ENCODE measurements at regions not wholly inside any gene's neighbourhood (a gene's known extent, or its start where the extent isn't known, plus 50 kb on each side); places are given as distances from the start of the nearest gene placed in this dataset.
A peak's percentile ranks its signal among the peaks of the same experiment; 100 is the strongest.

DNA sequence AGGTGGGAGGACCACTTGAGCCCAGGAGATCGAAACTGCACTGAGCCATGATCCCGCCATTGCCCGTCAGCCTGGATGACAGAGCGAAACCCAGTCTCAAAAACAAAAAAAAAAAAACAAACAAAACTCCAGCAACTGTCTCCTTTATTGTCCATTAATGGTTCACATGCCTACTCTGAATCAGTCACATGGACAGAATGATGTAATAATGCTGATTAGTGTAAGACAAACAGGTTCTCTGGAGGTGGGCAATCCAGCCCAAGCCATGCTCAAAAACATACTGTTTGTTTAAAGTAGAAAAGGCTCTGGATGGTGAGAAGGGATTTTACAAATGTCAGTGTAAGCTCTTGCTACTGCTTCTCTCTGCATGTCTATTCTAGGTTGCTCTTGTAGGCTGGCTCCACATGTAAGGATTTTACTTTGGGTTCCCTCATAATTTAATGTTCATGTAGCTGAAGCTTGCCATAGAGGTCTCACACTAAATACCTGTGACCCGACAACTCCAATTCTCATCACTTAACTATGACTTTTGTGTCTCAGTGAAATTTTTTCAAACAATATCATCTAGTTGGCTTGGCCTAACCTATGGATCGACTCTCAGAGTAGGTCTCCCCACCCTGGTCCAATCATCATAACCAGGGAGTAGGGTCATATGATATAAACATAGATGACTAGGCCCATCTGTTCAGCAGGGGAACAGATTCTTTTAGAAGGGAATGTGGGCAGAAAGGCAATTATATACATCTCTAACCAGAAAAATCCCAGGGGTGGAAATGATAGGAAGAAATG lies 83.9 kb upstream of the SLC39A10 start:
- intact Hi-C loops (cut with micrococcal nuclease): no loop called here
- Histone ChIP-seq H3K36me3 (ENCODE audit: control insufficient read depth in 2 of 2, extremely low read depth in 1 of 2, insufficient read depth in 2 of 2, low read length in 2 of 2) (no peaks in the 10 kb centered on the region), H3K79me2 (ENCODE audit: control insufficient read depth, insufficient read depth, low read length) (no peaks in the 10 kb centered on the region), H3K4me2 (ENCODE audit: insufficient read depth, low read length) (no peak overlapping the region), H4K20me1 (replicated peaks; ENCODE audit: control insufficient read depth, extremely low read depth, insufficient read depth, low read length) (no peaks in the 10 kb centered on the region), H3K9me3 (replicated peaks; ENCODE audit: control insufficient read depth, insufficient read depth, low read length) (no peaks in the 10 kb centered on the region), H3K27me3 (ENCODE audit: control insufficient read depth in 2 of 2, insufficient read depth in 2 of 2, low read length in 2 of 2) (no peaks in the 10 kb centered on the region), H3K9ac (replicated peaks; ENCODE audit: extremely low read depth, insufficient read depth, low read length) (no peak overlapping the region), H2AFZ (ENCODE audit: low read depth, low read length) (no peak overlapping the region), H3K9me1 (replicated peaks; ENCODE audit: control insufficient read depth, extremely low read depth, insufficient read depth, low read length) (no peaks in the 10 kb centered on the region), H3K4me1 (ENCODE audit: control insufficient read depth, extremely low read depth, insufficient read depth, low read length) (no peaks in the 10 kb centered on the region), H3K27ac (ENCODE audit: insufficient read depth, low read depth, low read length) (no peak overlapping the region), H3K4me3 (replicated peaks in 1 of 3; ENCODE audit: insufficient read depth in 1 of 3, low read depth in 1 of 3, low read length in 3 of 3) (no peak overlapping the region)
- ChIA-PET CTCF (interaction anchor here (1.6 to 5.9 kb wide), 2 partner anchors 87 to 494 kb away, joined by 5 to 59 read pairs; no protein-coding TSS in a partner anchor), POLR2A (no interaction called here)
- TF ChIP-seq GATA2 (IDR thresholded peaks at IDR 0.05; ENCODE audit: insufficient read depth, insufficient read length, low read depth, low read length) (no peak), EZH2 (IDR thresholded peaks at IDR 0.05; ENCODE audit: borderline replicate concordance, low read depth, low read length, severe bottlenecking) (no peak), JUN (IDR thresholded peaks at IDR 0.05; ENCODE audit: borderline replicate concordance, insufficient read depth, insufficient read length, low read depth) (no peak)
- dilution Hi-C loops (cut with MboI; ENCODE audit: extremely low pct_ligation_motif_present, low sequenced_read_pairs): no loop called here
- FAIRE-seq (no peak), DNase-seq (ENCODE audit: low read depth, low spot score) (no peak)
- BruUV-seq (replicated peaks): no TSS peak

DNA sequence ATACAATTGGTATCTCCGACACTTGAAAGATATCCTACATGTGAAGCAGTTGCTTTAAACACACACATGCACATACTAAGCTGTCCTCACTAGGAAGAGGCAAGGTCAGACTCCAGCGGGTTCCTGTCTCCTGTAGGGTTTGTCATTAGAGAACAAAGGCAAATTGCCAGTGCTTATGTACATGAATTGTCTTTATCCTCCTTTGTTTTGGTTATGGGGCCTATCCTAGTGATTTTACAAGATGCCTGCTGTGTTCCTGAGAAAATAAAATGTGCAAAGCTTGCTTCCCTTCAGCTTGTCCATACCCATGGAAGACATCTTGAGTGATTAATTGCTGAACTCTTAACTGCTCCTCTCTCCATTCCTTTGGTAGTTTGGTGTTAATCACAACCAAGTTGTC lies 86.7 kb upstream of the SLC39A10 start:
- no peaks in the 10 kb centered on the region for H3K27me3 ChIP-seq (ENCODE audit: control insufficient read depth in 2 of 2, insufficient read depth in 2 of 2, low read length in 2 of 2)
- DNase-seq (ENCODE audit: low read depth, low spot score) (peak; percentile 9), FAIRE-seq (no peak)
- no peak overlapping the region for H3K4me2 ChIP-seq (ENCODE audit: insufficient read depth, low read length)
- no peak overlapping the region for H3K4me3 ChIP-seq (replicated peaks in 1 of 3; ENCODE audit: insufficient read depth in 1 of 3, low read depth in 1 of 3, low read length in 3 of 3)
- H3K36me3 ChIP-seq (ENCODE audit: control insufficient read depth in 2 of 2, extremely low read depth in 1 of 2, insufficient read depth in 2 of 2, low read length in 2 of 2): no peaks in the 10 kb centered on the region
- ChIA-PET POLR2A (no interaction called here), CTCF (interaction anchor here (1.0 to 1.6 kb wide), 3 partner anchors 13 to 368 kb away, joined by 3 to 5 read pairs (median 3); no protein-coding TSS in a partner anchor)
- H3K9ac ChIP-seq (replicated peaks; ENCODE audit: extremely low read depth, insufficient read depth, low read length): no peak overlapping the region
- intact Hi-C loops (cut with micrococcal nuclease): no loop called here
- H4K20me1 ChIP-seq (replicated peaks; ENCODE audit: control insufficient read depth, extremely low read depth, insufficient read depth, low read length): no peaks in the 10 kb centered on the region
- no peaks in the 10 kb centered on the region for H3K9me1 ChIP-seq (replicated peaks; ENCODE audit: control insufficient read depth, extremely low read depth, insufficient read depth, low read length)
- dilution Hi-C loops (cut with MboI; ENCODE audit: extremely low pct_ligation_motif_present, low sequenced_read_pairs): no loop called here
- no peaks in the 10 kb centered on the region for H3K4me1 ChIP-seq (ENCODE audit: control insufficient read depth, extremely low read depth, insufficient read depth, low read length)
- TF ChIP-seq, protein P1, sequence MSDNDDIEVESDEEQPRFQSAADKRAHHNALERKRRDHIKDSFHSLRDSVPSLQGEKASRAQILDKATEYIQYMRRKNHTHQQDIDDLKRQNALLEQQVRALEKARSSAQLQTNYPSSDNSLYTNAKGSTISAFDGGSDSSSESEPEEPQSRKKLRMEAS (IDR thresholded peaks at IDR 0.05; ENCODE audit: insufficient read depth, insufficient read length): no peak
- no peak for TF ChIP-seq FOS (IDR thresholded peaks at IDR 0.05; ENCODE audit: borderline replicate concordance, insufficient read depth, low read length)
- TF ChIP-seq GATA2 (IDR thresholded peaks at IDR 0.05; ENCODE audit: insufficient read depth, insufficient read length, low read depth, low read length): no peak
- TF ChIP-seq MYC (IDR thresholded peaks at IDR 0.05; ENCODE audit: low read depth, low read length): no peak
- H3K9me3 ChIP-seq (replicated peaks; ENCODE audit: control insufficient read depth, insufficient read depth, low read length): no peaks in the 10 kb centered on the region
- no peak overlapping the region for H2AFZ ChIP-seq (ENCODE audit: low read depth, low read length)
- no peak overlapping the region for H3K27ac ChIP-seq (ENCODE audit: insufficient read depth, low read depth, low read length)
- BruUV-seq (replicated peaks): no TSS peak
- H3K79me2 ChIP-seq (ENCODE audit: control insufficient read depth, insufficient read depth, low read length): no peaks in the 10 kb centered on the region

Measured in endothelial cell of umbilical vein (primary cell).